NCI-H446 treated with DMSO at 0.1 percent for 48 hours (cell line): ENCODE measurements at regions not wholly inside any gene's neighbourhood (a gene's known extent, or its start where the extent isn't known, plus 50 kb on each side); places are given as distances from the start of the nearest gene placed in this dataset.

Experiments
- DNase-seq: peaks from one replicate; lab custom pipeline; 2025; lab: John Stamatoyannopoulos, UW

DNA sequence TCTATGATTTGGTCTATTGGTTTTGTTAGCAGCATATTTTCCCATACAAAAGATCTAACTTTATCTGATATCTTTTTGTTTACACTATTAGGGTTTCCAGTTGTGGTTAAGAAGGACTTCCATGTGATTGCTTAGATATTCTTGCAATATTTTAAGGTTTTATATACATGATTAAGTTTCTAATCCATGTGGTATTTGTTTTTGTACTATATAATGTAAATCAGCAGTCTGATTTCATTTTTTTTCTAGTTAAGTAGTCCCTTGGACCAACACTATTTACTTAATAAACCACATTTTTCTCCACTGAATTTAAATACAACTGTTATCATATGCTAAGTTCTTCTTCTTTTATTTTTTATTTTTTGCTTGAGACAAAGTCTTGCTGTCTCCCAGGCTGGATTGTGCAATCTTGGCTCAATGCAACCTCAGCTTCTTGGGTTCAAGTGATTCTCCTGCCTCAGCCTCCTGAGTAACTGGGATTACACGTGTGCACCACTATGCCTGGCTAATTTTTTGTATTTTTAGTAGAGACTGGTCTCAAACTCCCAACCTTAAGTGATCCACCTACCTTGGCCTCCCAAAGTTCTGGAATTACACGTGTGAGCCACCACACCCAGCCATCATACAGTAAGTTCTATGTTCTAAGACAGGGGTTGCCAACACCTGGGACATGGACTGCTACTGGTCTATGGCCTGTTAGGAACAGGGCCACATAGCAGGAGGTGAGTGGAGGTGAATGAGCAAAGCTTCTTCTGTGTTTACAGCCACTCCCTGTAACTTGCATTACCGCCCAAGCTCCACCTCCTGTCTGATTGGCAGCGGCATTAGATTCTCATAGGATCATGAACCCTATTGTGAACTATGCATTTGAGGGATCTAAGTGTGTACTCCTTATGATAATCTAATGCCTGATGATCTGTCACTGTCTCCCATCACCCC is 58.5 kb upstream of the RAB27B start:
- DNase-seq: no peak

DNA sequence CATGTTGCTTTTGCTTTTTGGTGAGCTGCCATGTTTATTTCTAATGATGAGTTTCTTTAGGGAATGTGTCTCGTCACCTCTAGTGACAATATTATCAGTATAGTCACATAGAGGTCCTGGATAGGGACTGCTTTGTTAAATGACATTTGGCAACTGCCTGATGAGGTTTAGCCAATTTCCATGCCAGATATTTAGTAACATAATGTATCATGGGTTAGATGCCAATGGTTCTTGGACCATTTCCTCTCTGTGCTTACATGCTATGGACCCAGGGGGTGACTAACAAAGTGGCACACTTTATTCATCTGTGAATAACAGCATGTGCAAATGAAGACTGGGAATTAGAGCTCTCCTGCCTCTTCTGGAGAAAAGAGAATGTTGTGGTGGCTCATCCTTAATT is 56.2 kb upstream of the RAB27B start:
- DNase-seq: no peak

DNA sequence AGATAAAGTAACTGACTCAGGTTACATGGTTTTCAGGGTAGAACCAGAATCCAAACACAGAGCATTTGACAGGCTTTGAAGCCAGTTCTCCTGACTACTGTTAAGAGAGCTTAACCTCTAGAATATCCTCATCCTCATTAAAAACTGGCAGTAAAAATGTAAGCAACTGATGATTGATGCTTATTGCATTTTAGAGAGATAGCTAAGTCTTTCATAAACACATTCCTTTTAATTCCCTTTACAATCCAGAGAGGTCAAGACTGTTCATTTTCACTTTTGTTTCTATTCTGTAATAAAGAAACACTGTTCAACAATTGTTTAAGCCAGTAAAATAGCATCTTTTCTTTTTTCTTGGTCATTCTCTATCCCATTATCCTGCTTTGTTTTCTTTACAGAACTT is 53.9 kb upstream of the RAB27B start:
- no peak for DNase-seq

DNA sequence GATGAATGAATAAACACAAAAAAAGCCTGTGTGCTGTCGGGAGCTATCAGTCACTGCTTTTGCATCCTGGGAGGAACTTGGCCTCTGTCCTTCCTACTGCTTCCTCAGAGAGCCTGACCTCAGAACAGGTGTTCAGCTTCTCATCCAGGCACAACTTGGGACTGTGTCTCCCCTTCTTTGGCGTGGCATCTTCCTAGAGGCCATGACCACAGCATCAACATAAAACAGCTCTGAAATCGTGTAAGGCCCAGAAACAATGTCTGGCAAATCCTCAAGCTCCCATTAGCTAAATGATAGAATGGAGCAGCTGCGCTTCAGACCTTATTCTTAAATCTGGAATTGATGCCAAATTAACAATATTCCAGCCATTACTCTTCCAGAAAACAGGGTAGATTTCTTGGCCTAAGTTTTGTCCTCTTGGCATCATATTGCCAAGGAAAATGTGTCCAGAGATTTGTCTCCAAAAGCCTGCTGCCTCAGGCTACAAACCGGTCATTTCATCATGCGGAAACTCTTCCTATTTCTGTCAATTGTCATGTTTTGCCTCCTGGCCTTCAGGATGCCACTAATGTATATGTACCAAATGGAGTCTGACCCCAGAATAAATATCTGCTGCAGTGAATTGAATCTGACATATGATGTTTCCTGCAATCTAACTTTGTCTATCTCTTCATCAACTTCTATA is 53.2 kb upstream of the RAB27B start:
- DNase-seq: peak; percentile 47

DNA sequence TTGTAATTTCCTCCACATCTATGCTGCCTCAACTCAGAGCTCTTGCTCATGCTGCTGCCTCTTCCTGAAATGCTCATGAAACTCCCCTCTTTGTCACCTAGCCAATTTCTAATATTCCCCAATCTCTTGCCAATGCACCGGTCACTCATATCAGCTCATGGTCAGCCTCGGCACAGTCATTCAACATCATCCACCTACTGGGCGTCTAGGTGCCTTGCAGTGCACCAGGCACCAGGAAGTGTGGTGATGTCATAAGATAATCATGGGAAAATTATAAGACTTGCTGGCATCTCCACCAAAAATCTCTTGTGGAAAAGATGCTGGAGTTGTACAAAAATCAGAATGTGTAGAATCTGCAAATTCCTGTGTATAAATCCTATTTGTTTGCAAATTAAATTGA is 52.6 kb upstream of the RAB27B start:
- DNase-seq: no peak

DNA sequence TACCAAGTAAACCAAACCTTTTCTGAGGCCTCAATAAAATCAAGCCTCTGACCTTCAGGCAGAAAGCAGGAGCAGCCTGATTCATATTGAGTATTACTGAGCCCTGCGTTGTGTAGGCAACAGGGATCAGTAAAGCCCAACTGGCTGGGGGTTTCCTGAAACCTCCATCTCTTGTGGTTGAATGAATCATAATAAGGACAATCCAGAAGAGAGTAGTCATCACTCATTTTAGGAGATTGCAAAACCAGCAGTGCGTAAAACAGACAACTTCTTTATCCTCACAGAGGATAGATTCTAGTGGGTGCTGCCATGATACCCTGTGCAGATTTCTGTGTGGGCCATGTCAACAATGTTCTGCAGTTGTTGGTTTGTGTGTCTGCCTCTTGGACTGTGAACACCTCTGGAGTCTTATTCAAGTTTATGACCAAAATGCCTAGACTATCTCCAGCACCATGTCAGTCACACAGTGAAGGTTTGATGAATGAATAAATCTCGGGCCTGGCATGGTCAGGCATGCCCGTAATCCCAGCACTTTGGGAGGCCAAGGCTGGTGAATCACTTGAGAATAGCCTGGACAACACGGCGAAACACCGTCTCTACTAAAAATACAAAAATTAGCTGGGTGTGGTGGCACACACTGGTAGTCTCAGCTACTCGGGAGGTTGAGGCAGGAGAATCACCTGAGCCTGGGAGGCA is 51.8 kb upstream of the RAB27B start:
- no peak for DNase-seq

DNA sequence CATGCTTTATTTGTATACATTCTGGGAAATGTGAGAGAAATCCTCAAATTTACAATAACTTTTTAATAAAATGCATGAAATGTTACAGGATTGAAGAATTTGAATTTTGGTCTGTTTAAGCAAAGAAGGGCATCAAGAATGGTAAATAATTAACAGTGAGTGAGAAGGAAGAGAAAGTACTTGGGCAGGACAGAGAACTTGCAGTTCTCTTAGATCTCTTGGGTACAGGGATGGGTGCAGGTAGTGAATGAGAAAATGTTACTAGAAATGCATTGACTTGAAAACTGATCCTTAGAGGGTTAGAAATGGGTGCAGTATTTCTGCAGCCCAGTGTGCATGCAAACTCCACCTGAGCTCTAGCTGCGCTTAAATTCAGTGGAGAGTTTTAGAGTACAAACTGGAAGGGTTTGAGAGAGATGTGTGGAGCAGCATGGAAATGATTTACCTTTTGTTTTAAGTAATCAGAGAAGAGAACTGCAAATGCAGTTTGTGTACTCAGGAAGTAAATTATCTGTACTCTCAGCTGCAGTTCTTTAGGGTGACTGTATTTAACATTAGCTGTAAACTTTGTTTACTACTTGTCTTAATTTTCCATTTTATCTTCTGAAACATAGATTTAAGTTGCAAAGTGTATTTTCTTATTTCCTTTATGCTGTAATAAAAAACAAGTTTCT is 51.0 kb upstream of the RAB27B start:
- DNase-seq: no peak

DNA sequence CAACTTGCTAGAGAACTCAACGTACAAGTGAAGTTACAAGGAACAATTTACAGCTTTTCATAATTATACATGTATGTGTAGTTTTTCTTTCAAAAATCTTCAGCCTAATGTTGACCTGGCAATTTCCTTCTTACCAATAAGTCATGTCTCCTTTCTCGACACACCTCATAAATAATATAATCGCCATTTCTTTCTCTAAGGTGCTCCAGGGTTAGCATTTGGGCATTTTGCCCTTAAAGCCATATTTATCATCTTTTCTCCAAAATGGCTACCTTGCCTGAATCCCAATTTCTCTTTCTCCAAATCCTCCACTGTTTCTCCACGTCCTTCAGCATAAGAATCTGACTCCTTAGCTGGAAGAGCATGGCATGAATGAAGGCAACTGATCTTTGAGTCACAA is 50.3 kb upstream of the RAB27B start:
- DNase-seq: no peak
